Activated CD8-positive, alpha-beta memory T cell treated with anti-CD3 and anti-CD28 coated beads, Interleukin-2, amount 10 ng/mL, durations not matched to agents 7 days and 5 days (primary cell): ENCODE measurements at regions not wholly inside any gene's neighbourhood (a gene's known extent, or its start where the extent isn't known, plus 50 kb on each side); places are given as distances from the start of the nearest gene placed in this dataset.

Experiments used
- ATAC-seq: fragments of 150-1000 bp; cut with Tn5 transposase; one replicate; pipeline ENCODE4 v1.10.0; 2021; ENCODE audit warnings: moderate library complexity
- CTCF ChIA-PET: fragments of 350-600 bp; sonication (Branson Sonifier 250); formaldehyde crosslinking; loops from one replicate; lab custom pipeline; 2021; ENCODE audit warnings: antibody characterized with exemption; lab: Charles Lee
- DNase-seq: peaks from one replicate; pipeline ENCODE4 v3.0.0-alpha.2; 2020
- H3K27ac Mint-ChIP-seq: one replicate; pipeline ENCODE4 v1.8.0; 2021; ENCODE audit warnings: mild to moderate bottlenecking, mixed read lengths
- H3K27me3 Mint-ChIP-seq: one replicate; pipeline ENCODE4 v1.8.0; 2021; ENCODE audit warnings: mixed read lengths
- H3K36me3 Mint-ChIP-seq: one replicate; pipeline ENCODE4 v1.8.0; 2021; ENCODE audit warnings: mild to moderate bottlenecking, mixed read lengths
- H3K4me1 Mint-ChIP-seq: one replicate; pipeline ENCODE4 v1.8.0; 2021; ENCODE audit warnings: mixed read lengths
- H3K4me3 Mint-ChIP-seq: one replicate; pipeline ENCODE4 v1.8.0; 2021; ENCODE audit warnings: mild to moderate bottlenecking, moderate library complexity, mixed read lengths
- H3K9me3 Mint-ChIP-seq: one replicate; pipeline ENCODE4 v1.8.0; 2022; ENCODE audit warnings: low read depth, mixed read lengths

GRCh38 chr7:15866753-15867152, 180.3 kb upstream of the MEOX2 start:
- ATAC-seq, result no peak
- Mint-ChIP-seq H3K4me1 (no peaks in the 10 kb centered on the region), H3K4me3 (no peak overlapping the region), H3K36me3 (no peaks in the 10 kb centered on the region), H3K9me3 (no peaks in the 10 kb centered on the region), H3K27ac (no peak overlapping the region), H3K27me3 (no peaks in the 10 kb centered on the region)
- CTCF ChIA-PET, result no interaction called here
- no peak for DNase-seq

- Mint-ChIP-seq H3K4me3 (no peak overlapping the region), H3K9me3 (no peaks in the 10 kb centered on the region), H3K4me1 (no peaks in the 10 kb centered on the region), H3K36me3 (no peaks in the 10 kb centered on the region), H3K27me3 (no peaks in the 10 kb centered on the region), H3K27ac (no peak overlapping the region)
- ATAC-seq (no peak), DNase-seq (no peak)
- CTCF ChIA-PET, result no interaction called here
Observed at GRCh38 chr7:15864626-15864991, 178.1 kb upstream of the MEOX2 start.

GRCh38 chr7:15863951-15864625, 177.6 kb upstream of the MEOX2 start:
- H3K4me3 Mint-ChIP-seq, result no peak overlapping the region
- CTCF ChIA-PET, result no interaction called here
- ATAC-seq (no peak), DNase-seq (no peak)
- H3K27me3 Mint-ChIP-seq, result no peaks in the 10 kb centered on the region
- H3K36me3 Mint-ChIP-seq, result no peaks in the 10 kb centered on the region
- no peaks in the 10 kb centered on the region for H3K4me1 Mint-ChIP-seq
- H3K9me3 Mint-ChIP-seq, result no peaks in the 10 kb centered on the region
- no peak overlapping the region for H3K27ac Mint-ChIP-seq

- Mint-ChIP-seq H3K27ac (no peak overlapping the region), H3K4me3 (no peak overlapping the region), H3K9me3 (no peaks in the 10 kb centered on the region), H3K4me1 (no peaks in the 10 kb centered on the region), H3K27me3 (no peaks in the 10 kb centered on the region), H3K36me3 (no peaks in the 10 kb centered on the region)
- ATAC-seq (no peak), DNase-seq (no peak)
- CTCF ChIA-PET, result no interaction called here
Observed at GRCh38 chr7:15862781-15863165, 176.3 kb upstream of the MEOX2 start.

- CTCF ChIA-PET, result no interaction called here
- H3K4me3 Mint-ChIP-seq, result no peak overlapping the region
Observed at GRCh38 chr7:15862016-15862780, 175.7 kb upstream of the MEOX2 start.

GRCh38 chr7:15860264-15860949, 173.9 kb upstream of the MEOX2 start:
- H3K27ac Mint-ChIP-seq, result no peak overlapping the region
- no peak for DNase-seq
- peaks cover under 1% of the 10 kb centered on the region for H3K9me3 Mint-ChIP-seq
- no peaks in the 10 kb centered on the region for H3K4me1 Mint-ChIP-seq
- ATAC-seq, result no peak
- no peaks in the 10 kb centered on the region for H3K27me3 Mint-ChIP-seq
- no peaks in the 10 kb centered on the region for H3K36me3 Mint-ChIP-seq
- H3K4me3 Mint-ChIP-seq, result no peak overlapping the region
- CTCF ChIA-PET, result no interaction called here

More at GRCh38 chr7:15862016-15862780, 175.7 kb upstream of the MEOX2 start:
- Mint-ChIP-seq H3K27ac (no peak overlapping the region), H3K27me3 (no peaks in the 10 kb centered on the region), H3K9me3 (no peaks in the 10 kb centered on the region), H3K36me3 (no peaks in the 10 kb centered on the region), H3K4me1 (no peaks in the 10 kb centered on the region)
- DNase-seq, result no peak
- ATAC-seq, result no peak

GRCh38 chr7:15857026-15857425, 170.5 kb upstream of the MEOX2 start:
- Mint-ChIP-seq H3K4me1 (no peaks in the 10 kb centered on the region), H3K36me3 (no peaks in the 10 kb centered on the region), H3K27ac (no peak overlapping the region), H3K4me3 (no peak overlapping the region), H3K9me3 (peaks cover 3% of the 10 kb centered on the region), H3K27me3 (no peaks in the 10 kb centered on the region)
- ATAC-seq, result no peak
- no peak for DNase-seq
- CTCF ChIA-PET, result no interaction called here

- Mint-ChIP-seq H3K27me3 (no peaks in the 10 kb centered on the region), H3K4me1 (no peaks in the 10 kb centered on the region), H3K9me3 (peaks cover 3% of the 10 kb centered on the region), H3K36me3 (no peaks in the 10 kb centered on the region), H3K4me3 (no peak overlapping the region), H3K27ac (no peak overlapping the region)
- ATAC-seq (no peak), DNase-seq (no peak)
- CTCF ChIA-PET, result no interaction called here
Observed at GRCh38 chr7:15856311-15856710, 169.8 kb upstream of the MEOX2 start.

GRCh38 chr7:15855525-15856109, 169.1 kb upstream of the MEOX2 start:
- Mint-ChIP-seq H3K27me3 (no peaks in the 10 kb centered on the region), H3K27ac (no peak overlapping the region), H3K4me1 (no peaks in the 10 kb centered on the region), H3K36me3 (no peaks in the 10 kb centered on the region), H3K4me3 (no peak overlapping the region), H3K9me3 (peaks cover 3% of the 10 kb centered on the region)
- no peak for ATAC-seq
- no peak for DNase-seq
- CTCF ChIA-PET, result no interaction called here

- H3K4me1 Mint-ChIP-seq, result no peaks in the 10 kb centered on the region
- H3K4me3 Mint-ChIP-seq, result no peak overlapping the region
- peaks cover 3% of the 10 kb centered on the region for H3K9me3 Mint-ChIP-seq
- no peaks in the 10 kb centered on the region for H3K36me3 Mint-ChIP-seq
- H3K27ac Mint-ChIP-seq, result no peak overlapping the region
- DNase-seq (no peak), ATAC-seq (no peak)
- no peaks in the 10 kb centered on the region for H3K27me3 Mint-ChIP-seq
- CTCF ChIA-PET, result no interaction called here
Observed at GRCh38 chr7:15854841-15855524, 168.5 kb upstream of the MEOX2 start.

- Mint-ChIP-seq H3K27me3 (no peaks in the 10 kb centered on the region), H3K4me1 (no peaks in the 10 kb centered on the region), H3K27ac (no peak overlapping the region), H3K9me3 (peaks cover 3% of the 10 kb centered on the region), H3K36me3 (no peaks in the 10 kb centered on the region), H3K4me3 (no peak overlapping the region)
- CTCF ChIA-PET, result no interaction called here
- DNase-seq (no peak), ATAC-seq (no peak)
Observed at GRCh38 chr7:15853832-15854470, 167.5 kb upstream of the MEOX2 start.

- ATAC-seq, result no peak
Observed at GRCh38 chr7:15851201-15851600, 164.7 kb upstream of the MEOX2 start.

GRCh38 chr7:15848901-15849300, 162.4 kb upstream of the MEOX2 start:
- no peak overlapping the region for H3K27ac Mint-ChIP-seq
- H3K4me1 Mint-ChIP-seq, result no peaks in the 10 kb centered on the region
- DNase-seq (no peak), ATAC-seq (no peak)
- H3K9me3 Mint-ChIP-seq, result no peaks in the 10 kb centered on the region
- no peak overlapping the region for H3K4me3 Mint-ChIP-seq
- CTCF ChIA-PET, result no interaction called here
- no peaks in the 10 kb centered on the region for H3K27me3 Mint-ChIP-seq
- no peaks in the 10 kb centered on the region for H3K36me3 Mint-ChIP-seq

More at GRCh38 chr7:15851201-15851600, 164.7 kb upstream of the MEOX2 start:
- CTCF ChIA-PET, result no interaction called here
- Mint-ChIP-seq H3K4me1 (no peaks in the 10 kb centered on the region), H3K27ac (no peak overlapping the region), H3K9me3 (peaks cover 3% of the 10 kb centered on the region), H3K27me3 (no peaks in the 10 kb centered on the region), H3K4me3 (no peak overlapping the region), H3K36me3 (no peaks in the 10 kb centered on the region)
- DNase-seq, result no peak
